ENCODE measurements at regions not wholly inside any gene's neighbourhood (a gene's known extent, or its start where the extent isn't known, plus 50 kb on each side); places are given as distances from the start of the nearest gene placed in this dataset.

GRCh38 chr5:116389601-116390000 lies 185.0 kb downstream of the SEMA6A start:
- H3K23ac ChIP-seq (ENCODE audit: low read length) = no peak overlapping the region

GRCh38 chr5:116388564-116389258 lies 185.9 kb downstream of the SEMA6A start:
- Histone ChIP-seq H2BK15ac (replicated peaks; ENCODE audit: low read depth) (no peak overlapping the region), H3K23ac (ENCODE audit: low read length) (no peak overlapping the region), H3K9ac (ENCODE audit: low read length) (no peak overlapping the region), H3K27me3 (ENCODE audit: insufficient read depth, low read length, poor library complexity) (no peaks in the 10 kb centered on the region), H3K79me2 (ENCODE audit: control insufficient read depth, insufficient read depth, low read length) (no peaks in the 10 kb centered on the region), H4K8ac (ENCODE audit: low read depth, low read length) (no peak overlapping the region), H3K4me1 (ENCODE audit: control insufficient read depth, low read depth, low read length) (no peaks in the 10 kb centered on the region), H2BK120ac (ENCODE audit: low read depth, low read length) (no peak overlapping the region), H3K4ac (ENCODE audit: low read depth, low read length) (no peak overlapping the region), H3K79me1 (ENCODE audit: low read length) (no peaks in the 10 kb centered on the region), H3K18ac (ENCODE audit: low read length) (no peak overlapping the region), H4K5ac (ENCODE audit: low read length) (no peak overlapping the region), H2BK5ac (ENCODE audit: low read length) (no peak overlapping the region), H3K56ac (ENCODE audit: low read length) (peak overlapping the region; percentile 4), H3K4me3 (ENCODE audit: low read length) (no peak overlapping the region), H3K27ac (ENCODE audit: low read depth, low read length) (no peak overlapping the region), H3K4me2 (ENCODE audit: low read length) (no peak overlapping the region), H2AK5ac (ENCODE audit: low read length) (no peak overlapping the region), H3K36me3 (ENCODE audit: control insufficient read depth, insufficient read depth, low read length) (no peaks in the 10 kb centered on the region)
- WGBS (ENCODE audit: extremely low coverage, insufficient coverage, low lambda C conversion rate) = no CpG with 5 or more reads among the region's 11 CpGs
- DNase-seq = peak; percentile 49

More at GRCh38 chr5:116389601-116390000, 185.0 kb downstream of the SEMA6A start:
- Histone ChIP-seq H3K4ac (ENCODE audit: low read depth, low read length) (no peak overlapping the region), H3K27me3 (ENCODE audit: insufficient read depth, low read length, poor library complexity) (no peaks in the 10 kb centered on the region), H2AK5ac (ENCODE audit: low read length) (no peak overlapping the region), H2BK15ac (replicated peaks; ENCODE audit: low read depth) (no peak overlapping the region), H3K79me2 (ENCODE audit: control insufficient read depth, insufficient read depth, low read length) (no peaks in the 10 kb centered on the region), H3K56ac (ENCODE audit: low read length) (no peak overlapping the region), H3K27ac (ENCODE audit: low read depth, low read length) (no peak overlapping the region), H3K4me2 (ENCODE audit: low read length) (no peak overlapping the region), H3K4me3 (ENCODE audit: low read length) (no peak overlapping the region), H4K5ac (ENCODE audit: low read length) (no peak overlapping the region), H3K36me3 (ENCODE audit: control insufficient read depth, insufficient read depth, low read length) (no peaks in the 10 kb centered on the region), H2BK5ac (ENCODE audit: low read length) (no peak overlapping the region), H4K8ac (ENCODE audit: low read depth, low read length) (no peak overlapping the region), H2BK120ac (ENCODE audit: low read depth, low read length) (no peak overlapping the region), H3K4me1 (ENCODE audit: control insufficient read depth, low read depth, low read length) (no peaks in the 10 kb centered on the region), H3K79me1 (ENCODE audit: low read length) (no peaks in the 10 kb centered on the region), H3K18ac (ENCODE audit: low read length) (no peak overlapping the region), H3K9ac (ENCODE audit: low read length) (no peak overlapping the region)
- DNase-seq = no peak
- WGBS (ENCODE audit: extremely low coverage, insufficient coverage, low lambda C conversion rate) = no CpG with 5 or more reads among the region's 1 CpG

- H3K4me2 ChIP-seq (ENCODE audit: low read length) = no peak overlapping the region
- H2BK15ac ChIP-seq (replicated peaks; ENCODE audit: low read depth) = no peak overlapping the region
- no peak overlapping the region for H3K23ac ChIP-seq (ENCODE audit: low read length)
- H3K27ac ChIP-seq (ENCODE audit: low read depth, low read length) = no peak overlapping the region
- WGBS (ENCODE audit: extremely low coverage, insufficient coverage, low lambda C conversion rate) = no CpG with 5 or more reads among the region's 3 CpGs
- no peak for DNase-seq
- no peaks in the 10 kb centered on the region for H3K79me1 ChIP-seq (ENCODE audit: low read length)
- no peak overlapping the region for H3K4ac ChIP-seq (ENCODE audit: low read depth, low read length)
- no peaks in the 10 kb centered on the region for H3K27me3 ChIP-seq (ENCODE audit: insufficient read depth, low read length, poor library complexity)
- no peak overlapping the region for H4K5ac ChIP-seq (ENCODE audit: low read length)
- H2AK5ac ChIP-seq (ENCODE audit: low read length) = no peak overlapping the region
- H4K8ac ChIP-seq (ENCODE audit: low read depth, low read length) = no peak overlapping the region
- no peak overlapping the region for H2BK5ac ChIP-seq (ENCODE audit: low read length)
- H3K9ac ChIP-seq (ENCODE audit: low read length) = no peak overlapping the region
- no peak overlapping the region for H3K18ac ChIP-seq (ENCODE audit: low read length)
- no peaks in the 10 kb centered on the region for H3K79me2 ChIP-seq (ENCODE audit: control insufficient read depth, insufficient read depth, low read length)
- no peaks in the 10 kb centered on the region for H3K36me3 ChIP-seq (ENCODE audit: control insufficient read depth, insufficient read depth, low read length)
- H3K4me3 ChIP-seq (ENCODE audit: low read length) = no peak overlapping the region
- H3K56ac ChIP-seq (ENCODE audit: low read length) = no peak overlapping the region
- no peaks in the 10 kb centered on the region for H3K4me1 ChIP-seq (ENCODE audit: control insufficient read depth, low read depth, low read length)
- H2BK120ac ChIP-seq (ENCODE audit: low read depth, low read length) = no peak overlapping the region
Measured at GRCh38 chr5:116387738-116388137, 186.9 kb downstream of the SEMA6A start.

- Histone ChIP-seq H3K4ac (ENCODE audit: low read depth, low read length) (no peak overlapping the region), H3K4me1 (ENCODE audit: control insufficient read depth, low read depth, low read length) (no peaks in the 10 kb centered on the region), H3K56ac (ENCODE audit: low read length) (no peak overlapping the region), H4K8ac (ENCODE audit: low read depth, low read length) (no peak overlapping the region), H3K27ac (ENCODE audit: low read depth, low read length) (no peak overlapping the region), H3K4me3 (ENCODE audit: low read length) (no peak overlapping the region), H3K9ac (ENCODE audit: low read length) (no peak overlapping the region), H2AK5ac (ENCODE audit: low read length) (no peak overlapping the region), H3K23ac (ENCODE audit: low read length) (no peak overlapping the region), H3K79me1 (ENCODE audit: low read length) (no peaks in the 10 kb centered on the region), H3K27me3 (ENCODE audit: insufficient read depth, low read length, poor library complexity) (no peaks in the 10 kb centered on the region), H2BK120ac (ENCODE audit: low read depth, low read length) (no peak overlapping the region), H3K36me3 (ENCODE audit: control insufficient read depth, insufficient read depth, low read length) (no peaks in the 10 kb centered on the region), H3K4me2 (ENCODE audit: low read length) (no peak overlapping the region), H4K5ac (ENCODE audit: low read length) (no peak overlapping the region), H2BK5ac (ENCODE audit: low read length) (no peak overlapping the region), H3K18ac (ENCODE audit: low read length) (no peak overlapping the region), H3K79me2 (ENCODE audit: control insufficient read depth, insufficient read depth, low read length) (no peaks in the 10 kb centered on the region), H2BK15ac (replicated peaks; ENCODE audit: low read depth) (no peak overlapping the region)
- no peak for DNase-seq
- no CpG with 5 or more reads among the region's 5 CpGs for WGBS (ENCODE audit: extremely low coverage, insufficient coverage, low lambda C conversion rate)
Measured at GRCh38 chr5:116386633-116387032, 188.0 kb downstream of the SEMA6A start.

GRCh38 chr5:116382874-116383266 lies 191.8 kb downstream of the SEMA6A start:
- Histone ChIP-seq H3K56ac (ENCODE audit: low read length) (no peak overlapping the region), H4K5ac (ENCODE audit: low read length) (no peak overlapping the region), H3K23ac (ENCODE audit: low read length) (no peak overlapping the region), H3K4ac (ENCODE audit: low read depth, low read length) (no peak overlapping the region), H3K27me3 (ENCODE audit: insufficient read depth, low read length, poor library complexity) (no peaks in the 10 kb centered on the region), H3K9ac (ENCODE audit: low read length) (no peak overlapping the region), H3K4me2 (ENCODE audit: low read length) (no peak overlapping the region), H3K18ac (ENCODE audit: low read length) (no peak overlapping the region), H3K79me2 (ENCODE audit: control insufficient read depth, insufficient read depth, low read length) (no peaks in the 10 kb centered on the region), H2BK15ac (replicated peaks; ENCODE audit: low read depth) (no peak overlapping the region), H2AK5ac (ENCODE audit: low read length) (no peak overlapping the region), H3K27ac (ENCODE audit: low read depth, low read length) (no peak overlapping the region), H2BK120ac (ENCODE audit: low read depth, low read length) (no peak overlapping the region), H3K4me1 (ENCODE audit: control insufficient read depth, low read depth, low read length) (no peaks in the 10 kb centered on the region), H3K36me3 (ENCODE audit: control insufficient read depth, insufficient read depth, low read length) (no peaks in the 10 kb centered on the region), H3K4me3 (ENCODE audit: low read length) (no peak overlapping the region), H4K8ac (ENCODE audit: low read depth, low read length) (no peak overlapping the region), H3K79me1 (ENCODE audit: low read length) (no peaks in the 10 kb centered on the region), H2BK5ac (ENCODE audit: low read length) (no peak overlapping the region)
- DNase-seq = peak; percentile 29
- WGBS (ENCODE audit: extremely low coverage, insufficient coverage, low lambda C conversion rate) = no CpG with 5 or more reads among the region's 3 CpGs

Data from mesendoderm (in vitro differentiated cells).